HG02623 (cell line): ENCODE measurements at regions not wholly inside any gene's neighbourhood (a gene's known extent, or its start where the extent isn't known, plus 50 kb on each side); places are given as distances from the start of the nearest gene placed in this dataset.
"Not testable (repeated sequence)": the region's sequence is repeated elsewhere in the genome, so short reads cannot be mapped to it uniquely, and the experiment has no call there.

Experiments
- ATAC-seq: cut with Tn5 transposase; IDR thresholded peaks from one replicate; pipeline ENCODE4 v1.9.1; 2021; ENCODE audit warnings: moderate library complexity; ENCODE audit not compliant: unreplicated experiment

GRCh38 chr12:68538726-68539614, 71.7 kb upstream of the RAP1B start:
- no peak for ATAC-seq

- no peak for ATAC-seq
These were observed 71.1 kb upstream of the RAP1B start for GRCh38 chr12:68539615-68539952.

GRCh38 chr12:68540768-68541167, 69.9 kb upstream of the RAP1B start:
- ATAC-seq, result not testable (repeated sequence)

- ATAC-seq, result not testable (repeated sequence)
These were observed 63.4 kb upstream of the RAP1B start for GRCh38 chr12:68547318-68547717.

GRCh38 chr12:68552605-68553195, 58.0 kb upstream of the RAP1B start:
- ATAC-seq, result not testable (repeated sequence)

- ATAC-seq, result no peak
These were observed 53.5 kb upstream of the RAP1B start for GRCh38 chr12:68557011-68557730.

- ATAC-seq, result no peak
These were observed 51.5 kb upstream of the RAP1B start for GRCh38 chr12:68559246-68559645.

- ATAC-seq, result no peak
These were observed 50.5 kb upstream of the RAP1B start for GRCh38 chr12:68559984-68560850.

GRCh38 chr12:68560851-68561422, 49.8 kb upstream of the RAP1B start:
- no peak for ATAC-seq
